H9 (cell line): ENCODE measurements at regions not wholly inside any gene's neighbourhood (a gene's known extent, or its start where the extent isn't known, plus 50 kb on each side); places are given as distances from the start of the nearest gene placed in this dataset.

Experiments
- DNase-seq: peaks from one replicate; pipeline ENCODE4 v3.0.0-alpha.2; 2017
- H2AFZ ChIP-seq: one replicate; pipeline ENCODE4 v1.6.1; 2013; ENCODE audit warnings: mild to moderate bottlenecking, low read length, control low read depth, moderate library complexity
- H2AK5ac ChIP-seq: 2 replicates; pipeline ENCODE4 v1.6.1; 2013; ENCODE audit warnings: low read length, control low read depth, mixed read lengths; ENCODE audit not compliant: insufficient read length
- H2BK120ac ChIP-seq: one replicate; pipeline ENCODE4 v1.6.1; 2013; ENCODE audit warnings: low read depth, mild to moderate bottlenecking, low read length, control low read depth, inconsistent platforms; ENCODE audit not compliant: poor library complexity, severe bottlenecking
- H2BK12ac ChIP-seq: 2 replicates; pipeline ENCODE4 v1.6.1; 2013; ENCODE audit warnings: low read length, control low read depth, mixed read lengths, low read depth; ENCODE audit not compliant: insufficient read length
- H2BK15ac ChIP-seq: 2 replicates; pipeline ENCODE4 v1.6.1; 2013; ENCODE audit warnings: low read depth, low read length, control low read depth
- H2BK20ac ChIP-seq: one replicate; pipeline ENCODE4 v1.6.1; 2013; ENCODE audit warnings: low read depth, mild to moderate bottlenecking, low read length, control low read depth, inconsistent platforms; ENCODE audit not compliant: poor library complexity, severe bottlenecking
- H2BK5ac ChIP-seq: 2 replicates; pipeline ENCODE4 v1.6.1; 2013; ENCODE audit warnings: low read length, control low read depth, mixed read lengths; ENCODE audit not compliant: insufficient read length
- H3K14ac ChIP-seq: 2 replicates; pipeline ENCODE4 v1.6.1; 2013; ENCODE audit warnings: low read length, control low read depth; ENCODE audit not compliant: insufficient read depth
- H3K18ac ChIP-seq: 2 replicates; pipeline ENCODE4 v1.6.1; 2013; ENCODE audit warnings: low read depth, mild to moderate bottlenecking, mixed read lengths, low read length, control low read depth; ENCODE audit not compliant: insufficient read length
- H3K23ac ChIP-seq: 2 replicates; pipeline ENCODE4 v1.6.1; 2013; ENCODE audit warnings: low read length, control low read depth, mixed read lengths, low read depth; ENCODE audit not compliant: insufficient read length
- H3K23me2 ChIP-seq: 2 replicates; pipeline ENCODE4 v1.6.1; 2013; ENCODE audit warnings: low read depth, mild to moderate bottlenecking, mixed read lengths, low read length, control low read depth; ENCODE audit not compliant: insufficient read length, poor library complexity, severe bottlenecking
- H3K27ac ChIP-seq: 2 replicates; pipeline ENCODE4 v1.5.1; 2013; ENCODE audit warnings: low read length, control low read depth, mixed read lengths, low read depth; ENCODE audit not compliant: insufficient read length
- H3K27me3 ChIP-seq: 2 replicates; pipeline ENCODE4 v1.6.1; 2013; ENCODE audit warnings: low read length, control low read depth, inconsistent platforms; ENCODE audit not compliant: insufficient read depth
- H3K4ac ChIP-seq: 2 replicates; pipeline ENCODE4 v1.6.1; 2013; ENCODE audit warnings: low read depth, mild to moderate bottlenecking, control low read depth, inconsistent platforms, low read length, moderate library complexity
- H3K4me1 ChIP-seq: 2 replicates; pipeline ENCODE4 v1.6.1; 2013; ENCODE audit warnings: low read length, control low read depth, inconsistent platforms; ENCODE audit not compliant: insufficient read depth
- H3K4me2 ChIP-seq: 2 replicates; pipeline ENCODE4 v1.6.1; 2013; ENCODE audit warnings: low read length, control low read depth, mixed read lengths; ENCODE audit not compliant: insufficient read length, insufficient read depth
- H3K56ac ChIP-seq: 2 replicates; pipeline ENCODE4 v1.6.1; 2013; ENCODE audit warnings: low read depth, mild to moderate bottlenecking, mixed read lengths, low read length, control low read depth; ENCODE audit not compliant: insufficient read length
- H3K79me1 ChIP-seq: 2 replicates; pipeline ENCODE4 v1.6.1; 2013; ENCODE audit warnings: low read depth, mild to moderate bottlenecking, moderate library complexity, low read length, control low read depth, inconsistent platforms; ENCODE audit not compliant: insufficient read depth, poor library complexity, severe bottlenecking
- H3K79me2 ChIP-seq: 2 replicates; pipeline ENCODE4 v1.6.1; 2013; ENCODE audit warnings: low read length, control low read depth, inconsistent platforms; ENCODE audit not compliant: insufficient read depth
- H3K9ac ChIP-seq: 2 replicates; pipeline ENCODE4 v1.6.1; 2013; ENCODE audit warnings: low read length, control low read depth, mixed read lengths; ENCODE audit not compliant: insufficient read length; ENCODE audit errors: extremely low read depth
- H3K9me3 ChIP-seq: one replicate; pipeline ENCODE4 v1.6.1; 2013; ENCODE audit warnings: low read depth, low read length, inconsistent platforms; ENCODE audit not compliant: control insufficient read depth
- H3T11ph ChIP-seq: one replicate; pipeline ENCODE4 v1.6.1; 2013; ENCODE audit warnings: mild to moderate bottlenecking, low read length, control low read depth, inconsistent platforms
- H4K20me1 ChIP-seq: one replicate; pipeline ENCODE4 v1.6.1; 2013; ENCODE audit not compliant: control insufficient read depth, insufficient read length, insufficient read depth
- H4K5ac ChIP-seq: 2 replicates; pipeline ENCODE4 v1.6.1; 2013; ENCODE audit warnings: low read depth, mild to moderate bottlenecking, mixed read lengths, low read length, control low read depth; ENCODE audit not compliant: insufficient read length
- H4K8ac ChIP-seq: replicated peaks from 2 replicates; pipeline ENCODE4 v1.6.1; 2013; ENCODE audit warnings: low read length, control low read depth, mixed read lengths, low read depth; ENCODE audit not compliant: insufficient read length
- H4K91ac ChIP-seq: 2 replicates; pipeline ENCODE4 v1.6.1; 2013; ENCODE audit warnings: low read depth, mild to moderate bottlenecking, moderate library complexity, mixed read lengths, low read length, control low read depth; ENCODE audit not compliant: insufficient read length
- H3K27ac Mint-ChIP-seq, 3 experiments: 2 replicates in 2 of 3; 3 replicates in 1 of 3; pipeline ENCODE4 v1.8.0; 2020 to 2021; ENCODE audit warnings: mixed read lengths in 3 of 3, mild to moderate bottlenecking in 1 of 3, moderate library complexity in 1 of 3
- H3K27me3 Mint-ChIP-seq: 2 replicates; pipeline ENCODE4 v1.8.0; 2021; ENCODE audit warnings: low read depth, mild to moderate bottlenecking, moderate library complexity, mixed read lengths
- H3K36me3 Mint-ChIP-seq, 3 experiments: 2 replicates in 2 of 3; 3 replicates in 1 of 3; pipeline ENCODE4 v1.8.0; 2020 to 2021; ENCODE audit warnings: low read depth in 3 of 3, mixed read lengths in 3 of 3; ENCODE audit not compliant: insufficient read depth in 1 of 3
- H3K4me1 Mint-ChIP-seq, 2 experiments: 2 replicates each; pipeline ENCODE4 v1.8.0; 2020; ENCODE audit warnings: mixed read lengths in 2 of 2
- H3K4me3 Mint-ChIP-seq, 2 experiments: 2 replicates in 1 of 2; 3 replicates in 1 of 2; pipeline ENCODE4 v1.8.0; 2020 to 2021; ENCODE audit warnings: mild to moderate bottlenecking in 2 of 2, mixed read lengths in 2 of 2, moderate library complexity in 1 of 2
- H3K9me3 Mint-ChIP-seq, 2 experiments: 2 replicates in 1 of 2; 3 replicates in 1 of 2; pipeline ENCODE4 v1.8.0; 2020; ENCODE audit warnings: mild to moderate bottlenecking in 2 of 2, mixed read lengths in 2 of 2, moderate library complexity in 1 of 2
- CTCF ChIP-seq: fragments of 200-600 bp; sonication (generic); conservative IDR thresholded peaks from 3 replicates; pipeline ENCODE4 v1.8.0; 2021; ENCODE audit warnings: antibody characterized with exemption, mild to moderate bottlenecking
- WGBS: extraction: QIAGEN DNeasy Blood & Tissue Kit; methylation state at CpG from one replicate; pipeline ENCODE4 v1.1.7; 2013; ENCODE audit warnings: missing lambda C conversion rate, low lambda C conversion rate, mixed read lengths; ENCODE audit not compliant: insufficient read length; ENCODE audit errors: extremely low coverage; 5-methylcytosine and 5-hydroxymethylcytosine counted together

GRCh38 chr4:124262211-124263179 is 450.0 kb downstream of the ANKRD50 start:
- no peaks in the 10 kb centered on the region for H3K4me1 Mint-ChIP-seq
- Histone ChIP-seq H3K18ac (no peak overlapping the region), H4K20me1 (no peaks in the 10 kb centered on the region), H3K79me1 (no peaks in the 10 kb centered on the region), H2BK5ac (no peak overlapping the region), H2BK15ac (no peak overlapping the region), H3K56ac (no peak overlapping the region), H3T11ph (no peak overlapping the region), H3K27me3 (no peaks in the 10 kb centered on the region), H3K27ac (no peak overlapping the region), H4K8ac (no peak overlapping the region), H3K23me2 (no peaks in the 10 kb centered on the region), H3K79me2 (no peaks in the 10 kb centered on the region), H3K9me3 (no peaks in the 10 kb centered on the region), H4K91ac (no peak overlapping the region), H3K14ac (no peak overlapping the region), H3K9ac (no peak overlapping the region), H3K4ac (no peak overlapping the region), H3K4me2 (no peak overlapping the region), H4K5ac (no peak overlapping the region), H2BK120ac (no peak overlapping the region), H2AK5ac (no peak overlapping the region), H2AFZ (no peak overlapping the region), H2BK12ac (no peak overlapping the region), H2BK20ac (no peak overlapping the region), H3K4me1 (no peaks in the 10 kb centered on the region), H3K23ac (no peak overlapping the region)
- H3K9me3 Mint-ChIP-seq, result no peaks in the 10 kb centered on the region
- H3K27ac Mint-ChIP-seq, result no peak overlapping the region
- H3K36me3 Mint-ChIP-seq, result no peaks in the 10 kb centered on the region
- no peak overlapping the region for H3K4me3 Mint-ChIP-seq
- no peaks in the 10 kb centered on the region for H3K27me3 Mint-ChIP-seq
- peak; percentile 47 for DNase-seq
- TF ChIP-seq CTCF, result peak; percentile 91
- WGBS, result no CpG with 5 or more reads among the region's 7 CpGs
